Transverse colon (tissue), 4 donors: ENCODE measurements at regions not wholly inside any gene's neighbourhood (a gene's known extent, or its start where the extent isn't known, plus 50 kb on each side); places are given as distances from the start of the nearest gene placed in this dataset.

Experiments used
- DNase-seq: peaks from one replicate; pipeline ENCODE4 v3.0.0-alpha.2; 2019
- H3K27ac ChIP-seq, 4 donors: fragments of 200-600 bp; sonication (generic); 2 replicates each; pipeline ENCODE4 v1.5.1; 2016 to 2018; ENCODE audit warnings: inconsistent platforms in 4 of 4
- H3K27me3 ChIP-seq: fragments of 200-600 bp; sonication (generic); 2 replicates; pipeline ENCODE4 v1.5.1; 2017; ENCODE audit warnings: inconsistent platforms
- H3K36me3 ChIP-seq, 4 donors: fragments of 200-600 bp; sonication (generic); 2 replicates each; pipeline ENCODE4 v1.5.1; 2017 to 2019; ENCODE audit warnings: inconsistent platforms in 4 of 4
- H3K4me1 ChIP-seq, 4 donors: fragments of 200-600 bp; sonication (generic); 2 replicates each; pipeline ENCODE4 v1.5.1; 2017 to 2020; ENCODE audit warnings: inconsistent platforms in 4 of 4
- H3K4me3 ChIP-seq, 4 donors: fragments of 200-600 bp; sonication (generic); 1 replicate in 1 of 4; 2 replicates in 3 of 4; pipeline versions ENCODE4 v1.5.1 to v1.6.1; 2017 to 2019; ENCODE audit warnings: inconsistent platforms in 4 of 4
- H3K9me3 ChIP-seq, 2 donors: fragments of 200-600 bp; sonication (generic); 2 replicates each; pipeline ENCODE4 v1.5.1; 2017 to 2019; ENCODE audit warnings: inconsistent platforms in 2 of 2
- EP300 ChIP-seq: sonication (generic); formaldehyde crosslinking; IDR thresholded peaks from one replicate; pipeline ENCODE4 v1.6.1; 2017; ENCODE audit warnings: antibody characterized with exemption, low read depth
- POLR2A ChIP-seq: fragments of 450-650 bp; IDR thresholded peaks from one replicate; pipeline ENCODE4 v1.6.1; 2016; ENCODE audit warnings: antibody characterized with exemption, mild to moderate bottlenecking, moderate library complexity
- POLR2AphosphoS5 ChIP-seq, 3 donors: sonication (generic); formaldehyde crosslinking; IDR thresholded peaks; one replicate each; pipeline ENCODE4 v1.6.1; 2016; ENCODE audit warnings: antibody characterized with exemption in 3 of 3
- WGBS, 2 donors: methylation state at CpG; one replicate each; pipeline ENCODE4 v1.1.5; 2018; ENCODE audit warnings: low coverage in 1 of 2; 5-methylcytosine and 5-hydroxymethylcytosine counted together
- in situ Hi-C, 4 donors: fragments of 200-750 bp; cut with MboI; loops; one replicate each; pipeline versions ENCODE4 v1.15.0 to v1.15.1; 2017; ENCODE audit warnings: low sequenced_read_pairs in 3 of 4, low pct_ligation_motif_present in 1 of 4, low pct_unique_long_range_greater_than_20kb in 1 of 4
- intact Hi-C: fragments of 100-400 bp; cut with DNase I; formaldehyde crosslinking; loops from one replicate; pipeline ENCODE4 v1.15.1; 2023; ENCODE audit warnings: low total_unique reads
- TF ChIP-seq, protein P1 (sequence below), 5 experiments: fragments of 200-600 bp in 3 of 5; fragments of 450-650 bp in 2 of 5; sonication (generic) in 3 of 5; IDR thresholded peaks; 1 replicate in 2 of 5; 2 replicates in 3 of 5; pipeline ENCODE4 v1.5.1; 2016 to 2017; ENCODE audit warnings: antibody characterized with exemption in 5 of 5, inconsistent platforms in 3 of 5, mild to moderate bottlenecking in 2 of 5, moderate library complexity in 1 of 5

DNA sequence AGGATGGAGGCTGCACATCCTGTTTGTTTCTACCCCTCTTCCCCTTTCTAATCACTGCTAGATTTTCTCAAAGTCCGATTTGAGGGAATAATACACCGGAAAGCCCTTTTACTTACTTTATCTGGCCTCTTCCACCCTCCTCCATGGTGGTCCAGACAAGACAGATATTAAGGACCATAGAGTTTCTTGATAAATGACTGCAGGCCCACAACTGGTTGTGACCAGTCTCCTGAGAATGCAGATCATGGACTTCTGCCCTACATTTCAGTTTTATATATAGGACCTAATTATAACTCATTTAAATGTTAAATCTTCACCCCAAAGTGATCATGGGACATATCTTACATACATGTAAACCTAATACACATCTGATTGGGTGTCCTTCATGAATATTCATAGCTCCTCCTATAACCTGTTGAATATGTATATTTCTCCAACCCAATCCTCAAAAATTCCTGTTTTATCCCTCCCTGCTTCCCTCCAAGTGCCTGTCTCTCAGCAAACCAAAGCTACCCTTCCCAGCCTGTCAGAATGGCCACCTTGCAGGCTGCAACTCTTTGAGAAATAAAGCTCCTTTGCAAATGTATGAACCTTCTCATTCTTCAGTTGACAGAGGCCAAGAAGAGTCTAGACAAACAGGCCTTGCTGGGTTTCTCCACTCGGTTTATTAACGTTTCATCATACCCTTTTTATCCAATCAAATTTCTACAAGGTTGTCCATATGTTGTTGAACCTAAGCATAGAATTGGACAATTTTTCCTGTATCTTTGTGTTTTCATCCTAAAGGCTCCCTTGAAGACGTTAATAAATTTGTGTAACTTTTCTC, 133.1 kb downstream of the HFE start:
- in situ Hi-C loops = loop anchor here in 1 of 4 donors (25.0 kb wide), 1 partner anchor 917 kb away; a partner anchor contains a TSS
- Histone ChIP-seq H3K27ac (no peak overlapping the region), H3K4me1 (peaks cover 0 to 31% (median 21%) of the 10 kb centered on the region in 4 donors), H3K9me3 (no peaks in the 10 kb centered on the region), H3K36me3 (no peaks in the 10 kb centered on the region), H3K27me3 (no peaks in the 10 kb centered on the region), H3K4me3 (no peak overlapping the region)
- intact Hi-C loops = no loop called here
- TF ChIP-seq, protein P1, sequence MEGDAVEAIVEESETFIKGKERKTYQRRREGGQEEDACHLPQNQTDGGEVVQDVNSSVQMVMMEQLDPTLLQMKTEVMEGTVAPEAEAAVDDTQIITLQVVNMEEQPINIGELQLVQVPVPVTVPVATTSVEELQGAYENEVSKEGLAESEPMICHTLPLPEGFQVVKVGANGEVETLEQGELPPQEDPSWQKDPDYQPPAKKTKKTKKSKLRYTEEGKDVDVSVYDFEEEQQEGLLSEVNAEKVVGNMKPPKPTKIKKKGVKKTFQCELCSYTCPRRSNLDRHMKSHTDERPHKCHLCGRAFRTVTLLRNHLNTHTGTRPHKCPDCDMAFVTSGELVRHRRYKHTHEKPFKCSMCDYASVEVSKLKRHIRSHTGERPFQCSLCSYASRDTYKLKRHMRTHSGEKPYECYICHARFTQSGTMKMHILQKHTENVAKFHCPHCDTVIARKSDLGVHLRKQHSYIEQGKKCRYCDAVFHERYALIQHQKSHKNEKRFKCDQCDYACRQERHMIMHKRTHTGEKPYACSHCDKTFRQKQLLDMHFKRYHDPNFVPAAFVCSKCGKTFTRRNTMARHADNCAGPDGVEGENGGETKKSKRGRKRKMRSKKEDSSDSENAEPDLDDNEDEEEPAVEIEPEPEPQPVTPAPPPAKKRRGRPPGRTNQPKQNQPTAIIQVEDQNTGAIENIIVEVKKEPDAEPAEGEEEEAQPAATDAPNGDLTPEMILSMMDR (IDR thresholded peaks at IDR 0.05) = no peak
- TF ChIP-seq POLR2AphosphoS5 (IDR thresholded peaks at IDR 0.05) (no peak), POLR2A (no peak), EP300 (no peak)
- DNase-seq = no peak
- WGBS, 2 donors = 70 to 88% methylated on average over 3 to 5 of the region's 5 CpGs

DNA sequence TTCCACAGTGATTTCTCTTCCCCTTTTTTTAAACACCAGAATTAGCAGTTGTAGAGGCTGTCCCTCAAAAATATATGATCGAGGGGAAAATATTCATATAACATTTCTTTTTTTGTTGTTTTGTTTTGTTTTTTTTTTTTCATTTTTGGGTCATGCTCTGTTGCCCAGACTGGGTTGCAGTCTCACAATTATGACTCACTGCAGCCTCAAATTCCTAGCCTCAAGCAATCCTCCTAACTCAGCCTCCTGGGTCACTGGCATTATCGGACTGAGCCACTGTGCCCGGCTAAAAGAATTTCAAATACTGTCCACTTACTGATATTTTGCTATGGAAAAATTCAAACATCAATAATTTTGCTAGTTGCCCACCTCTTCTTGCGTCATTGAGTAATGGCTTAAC, 134.0 kb downstream of the HFE start:
- in situ Hi-C loops = loop anchor here in 1 of 4 donors (25.0 kb wide), 1 partner anchor 916 kb away; a partner anchor contains a TSS
- Histone ChIP-seq H3K4me1 (peaks cover 0 to 28% (median 16%) of the 10 kb centered on the region in 4 donors), H3K27ac (no peak overlapping the region), H3K27me3 (no peaks in the 10 kb centered on the region), H3K4me3 (no peak overlapping the region), H3K9me3 (no peaks in the 10 kb centered on the region), H3K36me3 (no peaks in the 10 kb centered on the region)
- TF ChIP-seq, protein P1 (IDR thresholded peaks at IDR 0.05) = no peak
- WGBS, 2 donors = 93 to 95% methylated on average over 4 of the region's 4 CpGs
- no peak for DNase-seq
- intact Hi-C loops = no loop called here

DNA sequence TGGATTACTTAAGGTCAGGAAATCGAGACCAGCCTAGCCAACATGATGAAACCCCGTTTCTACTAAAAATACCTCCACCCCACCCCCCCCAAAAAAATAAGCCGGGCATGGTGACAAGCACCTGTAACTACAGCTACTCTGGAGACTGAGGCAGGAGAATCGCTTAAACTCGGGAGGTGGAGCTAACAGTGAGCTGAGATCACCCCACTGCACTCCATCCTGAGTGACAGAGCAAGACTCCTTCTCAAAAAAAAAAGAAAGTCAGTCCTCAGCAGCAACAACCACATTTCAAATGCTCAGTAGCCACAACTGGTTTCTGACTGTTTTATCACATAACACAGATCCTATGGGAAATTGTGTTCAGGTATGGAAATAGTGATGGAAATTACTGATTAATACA, 135.3 kb downstream of the HFE start:
- peaks cover 0 to 24% (median 10%) of the 10 kb centered on the region in 4 donors for H3K4me1 ChIP-seq
- intact Hi-C loops (no loop called here), in situ Hi-C loops (loop anchor here in 1 of 4 donors (25.0 kb wide), 1 partner anchor 915 kb away; a partner anchor contains a TSS)
- no peaks in the 10 kb centered on the region for H3K9me3 ChIP-seq
- no peak overlapping the region for H3K4me3 ChIP-seq
- WGBS, 2 donors = 41 to 65% methylated on average over 2 to 5 of the region's 5 CpGs
- DNase-seq = no peak
- H3K27me3 ChIP-seq = no peaks in the 10 kb centered on the region
- peak overlapping the region; percentile 86 to 89 (median 87) for H3K27ac ChIP-seq
- TF ChIP-seq, protein P1 (IDR thresholded peaks at IDR 0.05) = no peak
- TF ChIP-seq POLR2AphosphoS5 (IDR thresholded peaks at IDR 0.05) (no peak), POLR2A (no peak), EP300 (no peak)
- no peaks in the 10 kb centered on the region for H3K36me3 ChIP-seq

DNA sequence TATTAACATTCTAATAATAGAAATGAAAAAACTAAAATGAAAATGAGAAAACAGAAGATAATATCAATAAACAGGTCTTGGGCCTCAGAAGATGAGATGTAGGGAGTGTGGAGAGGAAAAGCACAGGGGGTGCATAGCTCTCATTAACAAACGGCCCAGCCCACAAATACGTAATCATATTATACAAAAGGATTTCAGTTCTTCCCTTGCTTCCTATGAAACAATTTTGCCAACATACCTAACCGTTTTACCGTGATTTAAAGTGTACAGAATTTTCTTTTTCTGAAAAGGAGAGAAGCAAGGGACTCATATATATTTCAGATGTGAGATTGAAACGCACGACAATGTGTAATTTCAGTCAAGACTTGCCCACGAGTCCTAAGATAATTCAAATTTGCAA, 136.0 kb downstream of the HFE start:
- no peaks in the 10 kb centered on the region for H3K27me3 ChIP-seq
- no peak for TF ChIP-seq POLR2A
- TF ChIP-seq, protein P1 (IDR thresholded peaks at IDR 0.05) = no peak
- H3K36me3 ChIP-seq = no peaks in the 10 kb centered on the region
- H3K27ac ChIP-seq = peak overlapping the region; percentile 86 to 89 (median 87)
- peaks cover 0 to 18% (median 3%) of the 10 kb centered on the region in 4 donors for H3K4me1 ChIP-seq
- intact Hi-C loops (no loop called here), in situ Hi-C loops (loop anchor here in 1 of 4 donors (25.0 kb wide), 1 partner anchor 914 kb away; a partner anchor contains a TSS)
- no peaks in the 10 kb centered on the region for H3K9me3 ChIP-seq
- 3 to 7% methylated on average over 7 of the region's 7 CpGs for WGBS, 2 donors
- no peak for DNase-seq
- peak overlapping the region in 3 of 4 donors; percentile 43 to 59 (median 44) for H3K4me3 ChIP-seq
